K562 (cell line): ENCODE measurements at regions not wholly inside any gene's neighbourhood (a gene's known extent, or its start where the extent isn't known, plus 50 kb on each side); places are given as distances from the start of the nearest gene placed in this dataset.

Source experiments
- ATAC-seq: fragments of 200-7000 bp; cut with Tn5 transposase; 3 replicates; pipeline ENCODE4 v1.9.1; 2020; ENCODE audit warnings: moderate library complexity
- BruUV-seq: library from RNA; stranded (reverse); fragments of 400-500 nt; replicated peaks from 2 replicates; lab custom pipeline; 2021; lab: Mats Ljungman, UMichigan
- CTCF ChIA-PET: fragments of 300-600 bp; formaldehyde crosslinking; extraction: SDS; loops from one replicate; lab custom pipeline; 2021; ENCODE audit warnings: low intra/inter-chr PET ratio; lab: Yijun Ruan, JAX
- POLR2A ChIA-PET: fragments of 300-600, 350-650 bp; sonication (Branson Sonifier 250); formaldehyde crosslinking; extraction: SDS; loops from one replicate; lab custom pipeline; 2021; ENCODE audit warnings: antibody characterized with exemption, inconsistent platforms; lab: Yijun Ruan, JAX
- DNase-seq, 4 experiments: peaks; one replicate each; pipeline versions ENCODE4 v3.0.0 to v3.0.0-alpha.2; 2011 to 2018; ENCODE audit warnings: low spot score in 3 of 4, mixed read lengths in 3 of 4; ENCODE audit errors: extremely low read depth in 1 of 4
- FAIRE-seq: peaks from 2 replicates; lab custom pipeline; 2011; peaks lifted over from hg19 to GRCh38; lab: Jason Lieb, UNC
- H2AFZ ChIP-seq: 2 replicates; pipeline ENCODE4 v1.6.0; 2011; ENCODE audit warnings: low read depth, low read length, control low read depth, inconsistent platforms
- H3K27ac ChIP-seq: fragments of 200-600 bp; 3 replicates; pipeline ENCODE4 v1.8.0; 2011; ENCODE audit warnings: low read depth, mild to moderate bottlenecking, control low read depth, inconsistent platforms, low read length, moderate library complexity, mixed read lengths; ENCODE audit errors: extremely low read depth
- H3K27me3 ChIP-seq, 2 experiments: fragments of 300-600 bp in 1 of 2; 2 replicates in 1 of 2; 3 replicates in 1 of 2; pipeline versions ENCODE4 v1.6.0 to v1.8.0; 2011; ENCODE audit warnings: inconsistent platforms in 2 of 2, low read length in 2 of 2, mild to moderate bottlenecking in 1 of 2, mixed read lengths in 1 of 2, moderate library complexity in 1 of 2; ENCODE audit not compliant: control insufficient read depth in 2 of 2, insufficient read depth in 2 of 2
- H3K36me3 ChIP-seq: fragments of 300-600 bp; 3 replicates; pipeline ENCODE4 v1.8.0; 2011; ENCODE audit warnings: mild to moderate bottlenecking, low read length, inconsistent platforms; ENCODE audit not compliant: control insufficient read depth, insufficient read depth
- H3K4me1 ChIP-seq, 2 experiments: fragments of 200-600 bp in 1 of 2; replicated peaks in 1 of 2; 2 replicates in 1 of 2; 3 replicates in 1 of 2; pipeline versions ENCODE4 v1.5.1 to v1.8.0; 2011; ENCODE audit warnings: inconsistent platforms in 2 of 2, low read length in 2 of 2, mild to moderate bottlenecking in 1 of 2, mixed read lengths in 1 of 2, moderate library complexity in 1 of 2; ENCODE audit not compliant: control insufficient read depth in 2 of 2, insufficient read depth in 2 of 2
- H3K4me2 ChIP-seq: 2 replicates; pipeline ENCODE4 v1.6.1; 2011; ENCODE audit warnings: low read length, control low read depth, inconsistent platforms, mixed read lengths; ENCODE audit not compliant: insufficient read depth
- H3K4me3 ChIP-seq: fragments of 200-600 bp; sonication (generic), shearing (Covaris generic); 2 replicates; pipeline ENCODE4 v1.5.1; 2016; ENCODE audit warnings: control low read depth, inconsistent platforms
- H3K79me2 ChIP-seq: fragments of 200-600 bp; 3 replicates; pipeline ENCODE4 v1.8.0; 2011; ENCODE audit warnings: low read length, inconsistent platforms; ENCODE audit not compliant: control insufficient read depth, insufficient read depth
- H3K9ac ChIP-seq, 2 experiments: 2 replicates each; pipeline versions ENCODE4 v1.6.0 to v1.6.1; 2011; ENCODE audit warnings: low read depth in 2 of 2, low read length in 2 of 2, control low read depth in 1 of 2, inconsistent platforms in 1 of 2, mild to moderate bottlenecking in 1 of 2, mixed read lengths in 1 of 2; ENCODE audit not compliant: insufficient read depth in 1 of 2
- H3K9me1 ChIP-seq: one replicate; pipeline ENCODE4 v1.6.0; 2011; ENCODE audit warnings: inconsistent platforms, mild to moderate bottlenecking, low read length, moderate library complexity; ENCODE audit not compliant: control insufficient read depth, insufficient read depth
- H3K9me3 ChIP-seq: replicated peaks from 2 replicates; pipeline ENCODE4 v1.5.1; 2011; ENCODE audit warnings: low read depth, low read length, inconsistent platforms; ENCODE audit not compliant: control insufficient read depth, insufficient read depth
- H4K20me1 ChIP-seq: replicated peaks from 2 replicates; pipeline ENCODE4 v1.6.1; 2011; ENCODE audit warnings: low read length, inconsistent platforms, mixed read lengths; ENCODE audit not compliant: control insufficient read depth, insufficient read depth
- CCNT2 ChIP-seq: IDR thresholded peaks from 2 replicates; pipeline ENCODE4 v1.6.1; 2011; ENCODE audit warnings: borderline replicate concordance, low read depth, mild to moderate bottlenecking, moderate library complexity, mixed read lengths, low read length; ENCODE audit not compliant: insufficient read length; ENCODE audit errors: extremely low read depth
- CREBBP ChIP-seq: IDR thresholded peaks from one replicate; pipeline ENCODE4 v1.6.1; 2012; ENCODE audit warnings: low read depth, mild to moderate bottlenecking, control low read depth, inconsistent platforms, low read length
- ELF4 ChIP-seq: fragments of 450-650 bp; formaldehyde crosslinking; IDR thresholded peaks from 2 replicates; pipeline ENCODE4 v1.4.0; 2022; ENCODE audit warnings: missing genetic modification characterization
- GABPB1 ChIP-seq: sonication (generic); formaldehyde crosslinking; IDR thresholded peaks from 2 replicates; pipeline ENCODE4 v1.8.0; 2022; ENCODE audit warnings: mild to moderate bottlenecking, missing genetic modification reagents
- HNRNPLL ChIP-seq: fragments of 200-400 bp; formaldehyde crosslinking; IDR thresholded peaks from 2 replicates; pipeline ENCODE4 v1.6.1; 2017; ENCODE audit warnings: low read length, low read depth, mild to moderate bottlenecking; ENCODE audit not compliant: poor library complexity, severe bottlenecking
- NFE2L1 ChIP-seq: fragments of 450-650 bp; IDR thresholded peaks from 2 replicates; pipeline ENCODE4 v1.6.1; 2016; ENCODE audit warnings: missing genetic modification characterization, low read depth, mild to moderate bottlenecking, missing compliant biosample characterization, moderate library complexity, borderline replicate concordance
- ZNF121 ChIP-seq: sonication (generic); formaldehyde crosslinking; conservative IDR thresholded peaks from 2 replicates; pipeline ENCODE4 v1.8.0; 2022; ENCODE audit warnings: missing genetic modification reagents
- ZNF695 ChIP-seq: fragments of 450-650 bp; formaldehyde crosslinking; IDR thresholded peaks from 2 replicates; pipeline ENCODE4 v1.4.0; 2020; ENCODE audit warnings: mild to moderate bottlenecking, moderate library complexity
- WGBS: fragments of 100-300 bp; shearing (Covaris generic); methylation state at CpG from one replicate; pipeline ENCODE4 v1.1.6; 2016; ENCODE audit warnings: low coverage, mixed read lengths; ENCODE audit not compliant: insufficient coverage; ENCODE audit errors: missing lambda C conversion rate; 5-methylcytosine and 5-hydroxymethylcytosine counted together
- in situ Hi-C: fragments of 300-500 bp; cut with MboI; formaldehyde crosslinking; loops from 4 replicates; pipeline ENCODE4 v1.15.0; 2018; ENCODE audit warnings: inconsistent platforms, mixed read lengths
- intact Hi-C: fragments of 100-400 bp; cut with micrococcal nuclease; formaldehyde crosslinking; loops from 2 replicates; pipeline ENCODE4 v1.14.2; 2022
- TF ChIP-seq, protein P1 (sequence below): sonication (generic); formaldehyde crosslinking; IDR thresholded peaks from 2 replicates; pipeline ENCODE4 v1.8.1; 2023; ENCODE audit warnings: missing genetic modification reagents, mild to moderate bottlenecking, borderline replicate concordance
- TF ChIP-seq, protein P2 (sequence below): fragments of 450-650 bp; formaldehyde crosslinking; IDR thresholded peaks from 2 replicates; pipeline ENCODE4 v1.4.0; 2020; ENCODE audit warnings: mild to moderate bottlenecking, moderate library complexity

DNA sequence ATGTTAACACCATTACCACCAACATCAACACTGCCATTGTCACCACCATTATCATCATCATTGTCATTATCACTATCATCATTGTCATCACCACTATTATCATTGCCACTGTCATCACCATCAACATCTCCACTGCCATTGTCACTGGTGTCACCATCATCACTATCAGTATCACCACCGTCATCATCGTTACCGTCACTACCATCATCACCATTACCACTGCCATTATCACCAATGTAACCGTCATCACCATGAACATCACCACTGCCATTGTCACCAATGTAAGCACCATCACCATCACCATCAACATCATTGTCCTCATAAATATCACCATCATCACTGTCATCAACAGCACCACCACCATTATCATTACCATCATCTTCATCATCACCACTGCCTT, 633.2 kb upstream of the EEF2KMT start:
- ChIA-PET CTCF (no interaction called here), POLR2A (interaction anchor here (0.5 kb wide), 1 partner anchor 13 kb away, joined by 3 read pairs; no protein-coding TSS in a partner anchor)
- Histone ChIP-seq H3K9me3 (no peaks in the 10 kb centered on the region), H3K79me2 (no peaks in the 10 kb centered on the region), H3K27me3 (peaks cover 0 to under 1% of the 10 kb centered on the region in 2 experiments; a peak in 1 of 5 replicates), H3K36me3 (no peaks in the 10 kb centered on the region), H3K27ac (no peak overlapping the region), H3K4me3 (no peak overlapping the region), H4K20me1 (no peaks in the 10 kb centered on the region; the same call in 1 of the 2 replicates), H3K4me1 (no peaks in the 10 kb centered on the region), H3K4me2 (no peak overlapping the region), H2AFZ (no peak overlapping the region), H3K9ac (no peak overlapping the region), H3K9me1 (no peaks in the 10 kb centered on the region)
- no peak for FAIRE-seq
- in situ Hi-C loops, result no loop called here
- DNase-seq, result no peak
- 0% methylated on average over 4 of the region's 4 CpGs for WGBS
- intact Hi-C loops, result no loop called here
- no peak for ATAC-seq
- no TSS peak for BruUV-seq
- TF ChIP-seq CREBBP, result no peak
- TF ChIP-seq, protein P1, sequence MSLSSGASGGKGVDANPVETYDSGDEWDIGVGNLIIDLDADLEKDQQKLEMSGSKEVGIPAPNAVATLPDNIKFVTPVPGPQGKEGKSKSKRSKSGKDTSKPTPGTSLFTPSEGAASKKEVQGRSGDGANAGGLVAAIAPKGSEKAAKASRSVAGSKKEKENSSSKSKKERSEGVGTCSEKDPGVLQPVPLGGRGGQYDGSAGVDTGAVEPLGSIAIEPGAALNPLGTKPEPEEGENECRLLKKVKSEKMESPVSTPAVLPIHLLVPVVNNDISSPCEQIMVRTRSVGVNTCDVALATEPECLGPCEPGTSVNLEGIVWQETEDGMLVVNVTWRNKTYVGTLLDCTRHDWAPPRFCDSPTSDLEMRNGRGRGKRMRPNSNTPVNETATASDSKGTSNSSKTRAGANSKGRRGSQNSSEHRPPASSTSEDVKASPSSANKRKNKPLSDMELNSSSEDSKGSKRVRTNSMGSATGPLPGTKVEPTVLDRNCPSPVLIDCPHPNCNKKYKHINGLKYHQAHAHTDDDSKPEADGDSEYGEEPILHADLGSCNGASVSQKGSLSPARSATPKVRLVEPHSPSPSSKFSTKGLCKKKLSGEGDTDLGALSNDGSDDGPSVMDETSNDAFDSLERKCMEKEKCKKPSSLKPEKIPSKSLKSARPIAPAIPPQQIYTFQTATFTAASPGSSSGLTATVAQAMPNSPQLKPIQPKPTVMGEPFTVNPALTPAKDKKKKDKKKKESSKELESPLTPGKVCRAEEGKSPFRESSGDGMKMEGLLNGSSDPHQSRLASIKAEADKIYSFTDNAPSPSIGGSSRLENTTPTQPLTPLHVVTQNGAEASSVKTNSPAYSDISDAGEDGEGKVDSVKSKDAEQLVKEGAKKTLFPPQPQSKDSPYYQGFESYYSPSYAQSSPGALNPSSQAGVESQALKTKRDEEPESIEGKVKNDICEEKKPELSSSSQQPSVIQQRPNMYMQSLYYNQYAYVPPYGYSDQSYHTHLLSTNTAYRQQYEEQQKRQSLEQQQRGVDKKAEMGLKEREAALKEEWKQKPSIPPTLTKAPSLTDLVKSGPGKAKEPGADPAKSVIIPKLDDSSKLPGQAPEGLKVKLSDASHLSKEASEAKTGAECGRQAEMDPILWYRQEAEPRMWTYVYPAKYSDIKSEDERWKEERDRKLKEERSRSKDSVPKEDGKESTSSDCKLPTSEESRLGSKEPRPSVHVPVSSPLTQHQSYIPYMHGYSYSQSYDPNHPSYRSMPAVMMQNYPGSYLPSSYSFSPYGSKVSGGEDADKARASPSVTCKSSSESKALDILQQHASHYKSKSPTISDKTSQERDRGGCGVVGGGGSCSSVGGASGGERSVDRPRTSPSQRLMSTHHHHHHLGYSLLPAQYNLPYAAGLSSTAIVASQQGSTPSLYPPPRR (CRISPR knock-in tag), result no peak
- no peak for TF ChIP-seq ELF4 (CRISPR knock-in tag)
- no peak for TF ChIP-seq HNRNPLL
- TF ChIP-seq CCNT2, result no peak
- no peak for TF ChIP-seq ZNF695
- no peak for TF ChIP-seq ZNF121
- no peak for TF ChIP-seq NFE2L1 (tag)
- no peak for TF ChIP-seq GABPB1 (CRISPR knock-in tag)
- TF ChIP-seq, protein P2, sequence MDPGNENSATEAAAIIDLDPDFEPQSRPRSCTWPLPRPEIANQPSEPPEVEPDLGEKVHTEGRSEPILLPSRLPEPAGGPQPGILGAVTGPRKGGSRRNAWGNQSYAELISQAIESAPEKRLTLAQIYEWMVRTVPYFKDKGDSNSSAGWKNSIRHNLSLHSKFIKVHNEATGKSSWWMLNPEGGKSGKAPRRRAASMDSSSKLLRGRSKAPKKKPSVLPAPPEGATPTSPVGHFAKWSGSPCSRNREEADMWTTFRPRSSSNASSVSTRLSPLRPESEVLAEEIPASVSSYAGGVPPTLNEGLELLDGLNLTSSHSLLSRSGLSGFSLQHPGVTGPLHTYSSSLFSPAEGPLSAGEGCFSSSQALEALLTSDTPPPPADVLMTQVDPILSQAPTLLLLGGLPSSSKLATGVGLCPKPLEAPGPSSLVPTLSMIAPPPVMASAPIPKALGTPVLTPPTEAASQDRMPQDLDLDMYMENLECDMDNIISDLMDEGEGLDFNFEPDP, result no peak
